Activated CD4-positive, alpha-beta T cell treated with anti-CD3 and anti-CD28 coated beads, Interleukin-2, amount 50 U/mL, for 1 hour (primary cell): ENCODE measurements at regions not wholly inside any gene's neighbourhood (a gene's known extent, or its start where the extent isn't known, plus 50 kb on each side); places are given as distances from the start of the nearest gene placed in this dataset.
"Not testable (repeated sequence)": the region's sequence is repeated elsewhere in the genome, so short reads cannot be mapped to it uniquely, and the experiment has no call there.

Experiments
- DNase-seq: peaks from one replicate; pipeline ENCODE4 v3.0.0-alpha.2; 2020

GRCh38 chr3:24689353-24689752, 194.7 kb upstream of the THRB start:
- DNase-seq: no peak

DNA sequence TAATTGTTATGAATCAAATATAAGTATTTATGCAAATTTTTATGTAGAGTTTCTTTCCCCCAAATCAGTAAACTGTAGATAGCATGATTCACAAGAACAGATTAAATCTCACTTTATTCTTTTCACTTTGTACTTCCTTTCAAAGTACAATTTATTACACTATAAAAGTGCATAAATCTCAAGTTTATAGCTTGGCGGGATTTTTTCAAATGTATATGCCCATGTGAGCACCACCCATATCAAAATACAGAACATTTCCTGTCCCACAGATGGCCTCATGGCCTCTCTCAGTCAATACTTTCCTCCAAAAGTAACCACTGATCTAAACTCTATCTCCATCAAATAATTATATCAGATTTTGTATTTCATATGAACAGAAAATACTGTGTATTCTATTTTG, 196.1 kb upstream of the THRB start:
- no peak for DNase-seq

GRCh38 chr3:24699078-24699477, 204.4 kb upstream of the THRB start:
- not testable (repeated sequence) for DNase-seq

GRCh38 chr3:24704496-24704895, 209.8 kb upstream of the THRB start:
- no peak for DNase-seq

- no peak for DNase-seq
Observed at GRCh38 chr3:24707936-24708335, 213.3 kb upstream of the THRB start.

DNA sequence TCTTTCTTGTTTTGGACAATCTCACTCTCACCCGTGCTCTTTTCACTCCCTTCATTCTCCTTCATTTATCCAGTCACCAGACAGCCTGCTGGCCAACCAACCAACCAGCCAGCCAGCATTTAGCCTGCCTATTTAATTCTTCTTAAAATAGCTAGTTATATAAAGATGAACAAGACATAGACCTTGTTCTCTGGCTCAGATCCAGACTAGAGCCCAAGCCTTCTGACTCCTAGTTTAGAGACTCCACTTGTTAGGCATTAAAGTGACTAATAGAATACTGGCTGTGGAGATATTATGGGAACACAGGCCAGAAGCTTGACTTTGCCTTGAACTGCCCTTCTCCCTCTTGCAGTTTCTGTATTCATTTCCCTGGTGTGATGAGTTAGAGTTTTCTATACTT, 215.3 kb upstream of the THRB start:
- DNase-seq: no peak

DNA sequence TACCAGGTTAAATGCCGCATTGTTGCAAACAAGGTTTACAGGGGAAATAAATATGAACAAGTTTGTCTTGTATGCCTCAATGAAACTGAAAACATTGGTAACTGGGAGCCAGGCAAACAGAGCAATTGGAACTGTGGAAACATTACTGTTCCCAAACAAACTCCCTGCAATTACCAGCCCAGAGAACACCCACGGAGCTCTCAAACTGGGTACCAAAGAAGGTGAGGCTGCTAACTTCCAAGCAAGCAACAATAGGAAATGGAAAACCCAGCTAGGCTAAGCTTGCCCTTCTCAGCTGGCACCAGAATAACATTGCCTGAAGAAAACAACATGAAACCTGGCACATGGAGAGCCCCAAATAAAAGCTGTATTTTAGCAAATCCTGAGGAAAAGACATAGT, 218.9 kb upstream of the THRB start:
- DNase-seq: no peak

DNA sequence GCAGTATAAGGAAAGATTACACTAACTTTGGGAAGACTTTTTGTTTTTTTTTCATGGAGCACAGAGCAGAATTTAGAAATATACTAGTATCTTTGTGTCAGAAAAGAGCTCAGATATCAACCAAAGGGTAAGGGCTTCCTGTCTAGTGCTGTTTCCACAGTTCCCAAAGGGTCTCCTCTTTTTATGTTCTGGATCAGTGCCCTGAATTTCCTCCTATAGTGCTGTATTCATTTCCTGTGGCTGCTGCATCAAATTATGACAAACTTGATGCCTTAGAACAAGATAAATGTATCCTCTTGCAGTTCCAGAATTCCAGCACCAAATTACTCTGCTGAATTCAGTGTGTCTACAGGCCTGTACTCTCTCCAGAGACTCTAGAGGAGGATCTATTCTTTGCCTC, 219.8 kb upstream of the THRB start:
- DNase-seq: no peak

DNA sequence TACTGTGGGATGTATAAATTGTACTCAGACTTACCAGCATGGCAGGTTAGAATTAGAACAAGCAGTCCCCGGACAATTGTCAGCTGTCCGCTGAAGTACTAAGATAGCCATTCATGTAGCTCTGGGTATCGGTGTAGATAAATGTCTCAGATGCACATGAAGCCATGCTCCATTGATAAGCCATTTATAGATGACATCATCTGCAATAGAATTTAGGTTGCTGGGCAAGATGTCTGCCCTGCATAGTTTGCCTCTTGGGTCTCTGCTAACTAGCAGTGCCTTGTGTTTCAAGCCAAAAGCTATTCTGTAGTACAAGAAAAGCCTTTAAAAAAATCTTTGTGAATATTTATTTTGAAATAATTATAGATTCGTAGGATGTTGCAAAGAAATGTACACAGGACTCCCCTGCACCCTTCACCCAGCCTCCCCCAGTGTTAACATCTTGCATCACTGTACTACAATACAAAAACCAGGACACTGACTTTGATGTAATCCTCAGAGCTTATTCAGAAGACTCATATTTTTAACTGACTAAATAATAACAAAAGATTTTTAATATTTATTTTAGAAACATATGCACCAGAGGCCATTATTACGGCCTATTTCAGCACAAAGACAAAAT, 220.6 kb upstream of the THRB start:
- no peak for DNase-seq

DNA sequence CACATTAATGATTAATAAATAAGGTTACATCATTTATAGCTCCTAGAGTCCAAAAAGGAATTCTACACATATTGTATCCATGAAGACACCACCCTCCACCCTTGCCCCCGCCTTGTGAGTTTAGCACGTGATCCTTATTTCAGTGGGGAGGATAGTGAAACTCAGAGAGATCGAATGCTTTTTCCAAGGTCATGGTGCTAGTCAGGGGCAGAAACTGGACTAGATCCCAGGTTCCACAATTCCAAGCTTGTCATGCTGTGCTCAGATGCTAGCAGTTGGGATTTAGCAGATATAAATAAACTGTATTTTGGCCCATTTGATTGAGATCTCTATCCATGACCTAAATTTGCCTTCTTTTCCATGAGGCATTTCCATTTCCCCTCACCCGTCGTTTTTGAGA, 227.4 kb upstream of the THRB start:
- no peak for DNase-seq

GRCh38 chr3:24725514-24726255, 231.0 kb upstream of the THRB start:
- no peak for DNase-seq

GRCh38 chr3:24726423-24726822, 231.8 kb upstream of the THRB start:
- DNase-seq: no peak

GRCh38 chr3:24730173-24730572, 235.5 kb upstream of the THRB start:
- no peak for DNase-seq

- no peak for DNase-seq
Observed at GRCh38 chr3:24734019-24734418, 239.4 kb upstream of the THRB start.

GRCh38 chr3:24736701-24737100, 242.1 kb upstream of the THRB start:
- DNase-seq: no peak

DNA sequence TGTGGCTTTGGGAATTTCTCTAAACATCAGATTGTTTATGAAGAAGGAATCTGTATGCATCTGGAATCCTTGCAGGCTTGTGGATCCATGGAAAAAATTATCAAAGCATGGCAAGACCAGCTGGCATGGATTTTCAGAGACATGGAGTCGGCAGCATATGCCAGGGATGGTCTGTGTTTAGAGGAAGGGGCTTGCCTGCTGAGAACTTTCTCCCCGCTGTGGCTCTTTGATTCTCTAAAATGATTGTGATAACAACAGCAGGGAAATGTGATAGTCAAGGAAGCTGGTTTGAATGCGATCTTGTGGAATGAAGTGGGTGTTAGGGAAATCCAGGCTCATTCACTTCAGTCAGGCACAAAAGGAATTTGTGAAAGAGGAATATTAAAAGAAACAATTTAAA, 245.7 kb upstream of the THRB start:
- DNase-seq: no peak

- DNase-seq: no peak
Observed at GRCh38 chr3:24741506-24741905, 246.9 kb upstream of the THRB start.

DNA sequence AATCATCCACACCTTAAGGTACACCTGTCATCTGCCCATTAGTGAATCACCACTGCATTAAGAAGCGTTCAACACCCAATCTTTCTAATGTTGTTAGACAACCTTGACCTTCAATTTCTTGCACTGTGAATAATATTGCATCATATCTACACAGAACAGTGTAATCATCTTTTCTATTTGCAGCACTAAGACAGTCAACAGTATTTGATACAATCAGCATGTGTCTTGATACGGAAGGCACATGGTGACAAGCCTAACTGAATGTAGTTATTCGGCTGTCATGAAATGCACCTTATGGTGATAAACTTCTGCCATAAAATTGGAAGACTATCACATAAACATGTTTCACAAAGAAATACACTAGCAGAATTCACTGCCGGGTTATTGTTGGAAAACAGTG, 253.9 kb upstream of the THRB start:
- DNase-seq: no peak

- no peak for DNase-seq
Observed at GRCh38 chr3:24751020-24751419, 256.4 kb upstream of the THRB start.

- DNase-seq: no peak
Observed at GRCh38 chr3:24756101-24756888, 261.6 kb upstream of the THRB start.

- DNase-seq: no peak
Observed at GRCh38 chr3:24763393-24763792, 268.7 kb upstream of the THRB start.

DNA sequence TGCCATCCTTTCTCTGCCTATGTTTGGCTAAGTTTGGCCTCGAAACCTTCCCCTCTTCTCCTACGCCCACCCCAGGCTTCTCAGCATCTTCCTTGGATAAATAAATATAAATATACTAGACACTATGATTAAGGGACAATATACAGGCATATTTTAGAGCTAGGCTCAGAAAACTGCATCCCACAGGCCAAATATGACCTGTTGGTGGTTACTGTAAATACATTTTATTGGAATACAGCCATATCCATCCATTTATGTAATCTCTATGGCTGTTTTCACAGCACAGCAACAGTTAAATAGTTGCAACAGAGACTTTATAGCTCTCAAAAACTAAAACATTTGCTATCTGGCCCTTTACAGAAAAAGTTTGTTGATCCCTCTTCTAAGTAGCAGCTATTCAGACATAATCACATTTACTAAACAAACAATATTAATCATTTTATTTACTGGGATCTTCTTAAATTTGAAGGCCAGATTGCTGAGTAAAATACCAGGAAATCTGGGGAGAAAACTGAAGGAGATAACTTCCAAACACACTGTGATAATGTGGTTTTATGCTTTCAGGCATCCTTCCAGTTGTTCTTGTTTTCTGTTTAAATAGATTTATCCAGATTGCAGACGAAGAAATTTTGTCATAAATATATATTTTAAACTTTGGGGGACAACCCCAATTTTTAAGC, 269.7 kb upstream of the THRB start:
- DNase-seq: no peak

DNA sequence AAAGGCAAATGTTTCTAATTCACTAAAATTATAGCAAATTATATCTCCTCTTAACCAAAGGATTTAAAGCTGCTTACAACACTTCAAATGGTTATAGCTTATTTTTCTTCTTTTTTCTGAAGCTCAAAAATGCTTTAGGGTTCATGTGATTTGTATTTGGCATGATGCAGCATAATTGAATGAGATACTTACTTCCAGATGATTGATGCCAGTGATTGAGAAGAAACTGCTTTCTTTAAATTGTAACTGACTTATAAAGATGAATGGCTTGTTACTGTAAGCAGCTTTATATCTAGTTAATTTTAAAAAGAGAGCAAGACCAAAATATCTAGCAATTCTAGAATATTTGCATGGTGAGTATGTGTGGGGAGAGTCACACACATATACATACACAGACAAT, 270.7 kb upstream of the THRB start:
- DNase-seq: no peak

DNA sequence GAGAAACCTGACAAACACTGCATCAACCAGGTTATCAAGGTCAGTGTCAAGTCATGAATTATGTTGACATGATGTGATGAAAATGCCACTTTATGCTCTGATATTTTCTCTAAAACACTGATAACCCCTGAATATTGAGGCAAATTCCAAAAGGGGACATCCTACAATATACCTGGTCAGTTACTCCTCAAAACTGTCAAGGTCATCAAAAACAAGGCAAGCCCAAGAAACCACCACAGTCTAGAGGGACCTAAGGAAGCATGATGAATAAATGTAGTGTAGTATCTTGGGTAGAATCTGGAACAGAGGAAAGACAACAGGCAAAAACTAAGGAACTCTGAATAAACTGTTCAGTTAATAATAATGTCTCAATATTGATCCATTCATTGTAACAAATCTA, 275.3 kb upstream of the THRB start:
- no peak for DNase-seq
